NB4 (cell line): ENCODE measurements at regions not wholly inside any gene's neighbourhood (a gene's known extent, or its start where the extent isn't known, plus 50 kb on each side); places are given as distances from the start of the nearest gene placed in this dataset.

ENCODE experiments used
- DNase-seq: peaks from one replicate; pipeline ENCODE4 v3.0.0; 2010; ENCODE audit warnings: low read depth
- H3K4me3 ChIP-seq: one replicate; pipeline ENCODE4 v1.5.1; 2011; ENCODE audit warnings: mild to moderate bottlenecking, low read depth, low read length, moderate library complexity
- MYC ChIP-seq: IDR thresholded peaks from 2 replicates; pipeline ENCODE4 v1.6.1; 2011; ENCODE audit warnings: low read depth, low read length
- POLR2A ChIP-seq: IDR thresholded peaks from 2 replicates; pipeline ENCODE4 v1.6.1; 2011; ENCODE audit warnings: mild to moderate bottlenecking; ENCODE audit not compliant: insufficient read length; ENCODE audit errors: extremely low read depth
- TF ChIP-seq, protein P1 (sequence below): IDR thresholded peaks from one replicate; pipeline ENCODE4 v1.5.1; 2012; ENCODE audit warnings: low read depth, low read length
- TF ChIP-seq, protein P2 (sequence below): IDR thresholded peaks from 2 replicates; pipeline ENCODE4 v1.6.1; 2011; ENCODE audit warnings: low read depth, low read length

DNA sequence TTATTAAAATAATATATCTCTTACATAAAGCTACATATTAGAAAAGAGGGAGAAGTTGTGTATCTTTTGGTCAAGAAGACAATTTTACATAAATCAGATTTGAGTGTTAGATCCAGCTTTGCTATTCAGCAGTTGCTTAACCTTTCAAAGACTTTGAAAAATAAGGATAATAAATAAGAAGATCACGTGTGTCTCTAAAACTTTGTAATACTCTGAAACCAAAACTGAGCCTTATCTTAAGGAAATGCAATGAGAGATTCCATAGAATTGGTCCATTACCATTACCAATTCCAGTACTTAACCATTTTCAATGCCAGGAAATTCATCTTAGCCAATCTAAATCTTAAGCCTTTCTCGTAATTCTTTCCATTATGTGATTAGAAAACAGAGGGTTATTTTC, 89.2 kb upstream of the COL5A2 start:
- TF ChIP-seq, protein P1, sequence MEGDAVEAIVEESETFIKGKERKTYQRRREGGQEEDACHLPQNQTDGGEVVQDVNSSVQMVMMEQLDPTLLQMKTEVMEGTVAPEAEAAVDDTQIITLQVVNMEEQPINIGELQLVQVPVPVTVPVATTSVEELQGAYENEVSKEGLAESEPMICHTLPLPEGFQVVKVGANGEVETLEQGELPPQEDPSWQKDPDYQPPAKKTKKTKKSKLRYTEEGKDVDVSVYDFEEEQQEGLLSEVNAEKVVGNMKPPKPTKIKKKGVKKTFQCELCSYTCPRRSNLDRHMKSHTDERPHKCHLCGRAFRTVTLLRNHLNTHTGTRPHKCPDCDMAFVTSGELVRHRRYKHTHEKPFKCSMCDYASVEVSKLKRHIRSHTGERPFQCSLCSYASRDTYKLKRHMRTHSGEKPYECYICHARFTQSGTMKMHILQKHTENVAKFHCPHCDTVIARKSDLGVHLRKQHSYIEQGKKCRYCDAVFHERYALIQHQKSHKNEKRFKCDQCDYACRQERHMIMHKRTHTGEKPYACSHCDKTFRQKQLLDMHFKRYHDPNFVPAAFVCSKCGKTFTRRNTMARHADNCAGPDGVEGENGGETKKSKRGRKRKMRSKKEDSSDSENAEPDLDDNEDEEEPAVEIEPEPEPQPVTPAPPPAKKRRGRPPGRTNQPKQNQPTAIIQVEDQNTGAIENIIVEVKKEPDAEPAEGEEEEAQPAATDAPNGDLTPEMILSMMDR: no peak
- TF ChIP-seq POLR2A (no peak), MYC (no peak)
- TF ChIP-seq, protein P2, sequence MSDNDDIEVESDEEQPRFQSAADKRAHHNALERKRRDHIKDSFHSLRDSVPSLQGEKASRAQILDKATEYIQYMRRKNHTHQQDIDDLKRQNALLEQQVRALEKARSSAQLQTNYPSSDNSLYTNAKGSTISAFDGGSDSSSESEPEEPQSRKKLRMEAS: no peak
- H3K4me3 ChIP-seq: no peak overlapping the region
- no peak for DNase-seq

DNA sequence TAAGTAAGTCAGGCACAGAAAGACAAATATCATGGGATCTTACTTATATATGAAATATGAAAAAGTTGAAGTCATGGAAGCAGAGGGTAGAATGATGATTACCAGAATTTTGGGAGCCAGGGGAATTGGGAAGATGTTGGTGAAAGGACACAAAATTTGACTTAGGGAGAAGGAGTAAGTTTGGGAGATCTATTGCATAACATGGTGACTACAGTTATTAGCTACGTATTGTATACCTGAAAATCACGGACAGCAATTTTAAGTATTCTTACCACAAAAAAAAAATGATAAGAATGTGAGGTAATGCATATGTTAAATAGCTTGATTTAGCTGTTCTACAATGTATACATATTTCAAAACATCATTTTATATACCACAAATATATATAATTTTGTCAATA, 94.2 kb upstream of the COL5A2 start:
- DNase-seq: no peak
- TF ChIP-seq POLR2A (no peak), MYC (no peak)
- TF ChIP-seq, protein P1: no peak
- TF ChIP-seq, protein P2: no peak
- no peak overlapping the region for H3K4me3 ChIP-seq

DNA sequence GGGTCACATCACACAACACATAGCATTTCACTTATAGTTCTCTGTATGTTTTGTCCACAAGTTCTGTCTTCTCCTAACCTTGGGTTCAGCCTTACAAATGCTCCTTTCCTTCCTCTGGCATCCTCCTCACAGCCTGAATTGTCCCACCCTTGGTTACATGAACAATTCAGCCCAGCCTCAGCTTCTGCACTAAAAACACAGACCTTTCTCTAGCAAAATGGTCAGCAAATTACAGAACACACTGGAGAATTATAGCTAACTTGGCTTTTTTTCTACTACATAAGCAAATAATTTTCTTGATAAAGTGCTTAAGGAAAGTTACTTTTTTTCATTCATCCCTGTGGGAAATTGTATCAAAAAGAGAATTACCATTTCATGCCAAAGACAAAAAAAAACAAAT, 94.8 kb upstream of the COL5A2 start:
- TF ChIP-seq, protein P1: no peak
- H3K4me3 ChIP-seq: no peak overlapping the region
- DNase-seq: no peak

DNA sequence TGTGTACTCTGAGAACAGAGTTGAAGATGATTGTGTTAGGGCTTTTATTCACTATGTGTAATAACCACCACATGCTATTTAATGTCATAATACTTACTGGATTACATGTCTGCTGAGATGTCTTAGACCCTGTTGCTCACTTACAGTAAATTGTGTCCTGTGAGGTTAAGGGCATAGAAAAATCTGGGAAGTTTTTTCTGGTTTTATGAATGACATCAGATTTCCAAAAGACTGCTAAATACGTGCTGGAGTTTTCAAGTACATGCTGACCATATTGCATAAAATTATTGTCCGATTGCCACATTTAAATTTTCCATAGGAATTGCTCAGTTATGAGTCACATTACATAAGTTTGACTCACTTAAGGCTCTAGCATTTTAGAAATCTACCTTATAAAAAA, 96.7 kb upstream of the COL5A2 start:
- TF ChIP-seq, protein P2: no peak
- no peak for TF ChIP-seq POLR2A
- no peak for TF ChIP-seq MYC
- TF ChIP-seq, protein P1: no peak
- no peak overlapping the region for H3K4me3 ChIP-seq
- no peak for DNase-seq

DNA sequence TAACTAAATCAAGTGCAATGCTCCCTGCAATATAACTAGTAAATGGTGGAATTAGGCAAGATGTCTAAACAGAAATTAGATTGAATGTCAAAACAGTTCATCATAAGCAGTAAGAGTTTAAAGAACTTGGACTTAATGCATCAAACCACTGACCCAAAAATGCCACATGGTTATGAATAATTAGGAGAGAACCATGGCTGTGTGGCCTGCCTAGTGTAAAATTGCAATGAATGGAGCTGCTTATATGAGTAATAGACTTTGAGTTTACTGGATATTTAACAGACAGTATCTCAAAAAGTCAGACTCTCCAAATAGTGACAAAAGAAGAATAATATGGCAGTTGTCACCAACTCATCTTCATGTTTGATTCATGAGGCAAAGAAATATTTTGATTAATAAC, 101.6 kb upstream of the COL5A2 start:
- TF ChIP-seq, protein P1: no peak
- TF ChIP-seq, protein P2: no peak
- TF ChIP-seq MYC (no peak), POLR2A (no peak)
- no peak overlapping the region for H3K4me3 ChIP-seq
- no peak for DNase-seq

DNA sequence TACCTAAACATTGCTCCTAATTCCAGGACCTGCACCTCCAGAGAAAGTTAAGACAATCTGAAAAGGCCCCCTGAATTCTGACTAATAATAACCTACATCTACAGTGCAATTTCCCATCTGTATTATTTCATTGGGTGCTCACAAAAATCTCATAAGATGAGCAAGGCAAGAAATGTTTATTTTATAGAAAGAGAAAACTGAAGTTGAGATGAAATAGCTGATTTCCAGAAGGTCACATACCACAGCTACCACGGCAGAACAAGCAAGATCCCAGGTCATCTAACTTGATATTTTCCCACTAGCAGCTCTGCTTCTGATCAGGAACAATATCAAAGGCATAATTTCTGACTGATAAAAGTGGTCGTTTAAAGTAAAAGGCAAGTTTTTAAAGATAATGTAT, 105.8 kb upstream of the COL5A2 start:
- no peak overlapping the region for H3K4me3 ChIP-seq
- no peak for DNase-seq
- TF ChIP-seq, protein P2: no peak
- no peak for TF ChIP-seq POLR2A
